CMK (cell line): ENCODE measurements at regions not wholly inside any gene's neighbourhood (a gene's known extent, or its start where the extent isn't known, plus 50 kb on each side); places are given as distances from the start of the nearest gene placed in this dataset.
"Not testable (repeated sequence)": the region's sequence is repeated elsewhere in the genome, so short reads cannot be mapped to it uniquely, and the experiment has no call there.

ENCODE experiments used
- DNase-seq: peaks from one replicate; pipeline ENCODE4 v3.0.0-alpha.2; 2010; ENCODE audit warnings: low read depth

DNA sequence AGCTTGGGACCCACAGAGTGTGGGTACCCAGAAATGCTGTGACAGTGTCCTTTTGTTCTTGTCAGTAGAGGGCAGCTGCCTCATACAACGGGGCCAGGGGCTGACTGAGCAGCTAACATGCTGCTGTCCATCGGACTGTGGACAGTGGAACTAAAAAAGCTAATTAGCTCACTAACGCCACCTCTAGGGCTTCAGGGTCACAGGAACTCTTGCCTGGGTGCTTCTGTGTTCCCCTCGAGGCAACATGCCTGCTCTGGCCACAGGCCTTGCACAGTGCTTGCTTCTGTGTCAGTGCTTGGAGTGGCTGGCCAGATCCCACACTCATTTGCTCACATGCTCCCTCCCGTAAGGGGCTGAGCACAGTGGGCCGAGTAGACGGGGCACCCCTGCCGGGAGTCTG is 377.0 kb downstream of the OLFM4 start:
- no peak for DNase-seq

DNA sequence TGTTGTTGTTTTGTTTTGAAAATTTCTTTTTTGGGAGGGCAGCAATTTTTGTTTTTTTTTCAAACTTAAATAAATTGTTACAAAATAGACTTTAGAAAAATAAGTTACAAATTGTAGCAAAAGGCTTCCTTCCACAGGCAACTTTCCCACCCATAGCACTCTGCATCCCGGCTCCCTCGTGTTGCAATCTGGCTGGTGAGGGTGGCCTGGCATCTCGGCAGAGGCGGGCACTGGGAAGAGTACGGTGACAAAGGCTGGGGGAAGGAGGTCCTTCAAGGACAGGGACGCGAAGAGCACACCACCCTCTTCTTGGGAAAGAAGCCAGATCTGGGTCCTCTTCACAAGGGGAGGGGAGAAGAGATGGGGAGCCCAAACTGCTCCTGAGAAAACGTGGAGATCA is 379.7 kb downstream of the OLFM4 start:
- DNase-seq = no peak

DNA sequence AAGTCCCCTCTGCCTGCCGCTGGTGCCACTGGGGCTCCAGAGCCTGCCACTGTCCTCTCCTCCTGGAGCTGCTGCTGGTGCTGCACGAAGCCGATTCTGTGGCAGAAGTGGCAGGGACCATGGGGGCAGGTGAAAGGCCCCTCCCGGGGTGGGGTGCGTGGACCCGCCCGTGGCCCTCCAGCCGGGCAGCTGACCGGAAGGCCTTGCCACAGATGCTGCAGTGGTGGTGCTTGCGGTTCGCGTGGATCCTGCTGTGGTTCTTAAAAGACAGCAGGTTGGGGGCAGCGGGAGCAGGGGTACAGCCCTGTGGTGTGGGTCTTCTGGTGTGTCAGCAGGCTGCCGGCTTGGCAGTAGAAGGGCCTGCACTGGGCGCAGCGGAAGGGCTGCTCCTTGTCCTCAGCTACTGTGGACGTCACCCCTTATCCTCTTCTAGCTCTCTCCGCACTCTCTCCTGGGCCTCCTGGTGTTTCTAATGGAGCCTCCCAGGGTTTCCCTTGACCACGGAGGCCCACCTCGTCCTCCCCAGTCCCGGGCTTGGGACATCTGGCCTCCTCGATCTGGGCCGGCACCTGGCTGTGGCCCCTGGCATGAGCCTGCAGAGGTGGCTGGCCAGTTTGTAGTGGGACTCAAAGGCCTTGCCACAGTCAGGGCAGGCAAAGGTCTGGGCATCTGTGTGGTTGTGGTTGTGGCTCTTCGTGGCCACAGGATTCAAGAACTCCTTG is 380.4 kb downstream of the OLFM4 start:
- DNase-seq = no peak

- no peak for DNase-seq
These were observed 382.9 kb downstream of the OLFM4 start for GRCh38 chr13:53411463-53411862.

- no peak for DNase-seq
These were observed 386.5 kb downstream of the OLFM4 start for GRCh38 chr13:53415135-53415534.

DNA sequence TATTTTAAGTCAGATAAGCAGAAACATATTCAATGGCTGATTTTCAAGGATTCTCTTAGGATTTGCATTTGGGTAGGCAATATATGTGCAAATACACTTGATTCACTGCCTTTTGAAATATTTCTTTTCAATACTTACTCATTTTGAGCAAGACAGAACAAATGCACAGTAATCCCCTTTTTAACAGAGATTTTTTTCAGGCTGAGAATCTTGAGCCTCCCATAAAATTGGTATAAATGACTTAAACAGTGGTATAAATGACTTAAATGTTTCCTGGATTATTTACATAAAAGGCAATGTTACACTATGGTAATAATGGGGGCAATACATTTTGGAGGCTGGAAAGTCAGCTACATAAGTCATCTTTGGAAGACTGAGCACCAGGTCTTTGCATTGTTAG is 389.0 kb downstream of the OLFM4 start:
- no peak for DNase-seq

GRCh38 chr13:53422415-53422814 is 393.8 kb downstream of the OLFM4 start:
- no peak for DNase-seq

DNA sequence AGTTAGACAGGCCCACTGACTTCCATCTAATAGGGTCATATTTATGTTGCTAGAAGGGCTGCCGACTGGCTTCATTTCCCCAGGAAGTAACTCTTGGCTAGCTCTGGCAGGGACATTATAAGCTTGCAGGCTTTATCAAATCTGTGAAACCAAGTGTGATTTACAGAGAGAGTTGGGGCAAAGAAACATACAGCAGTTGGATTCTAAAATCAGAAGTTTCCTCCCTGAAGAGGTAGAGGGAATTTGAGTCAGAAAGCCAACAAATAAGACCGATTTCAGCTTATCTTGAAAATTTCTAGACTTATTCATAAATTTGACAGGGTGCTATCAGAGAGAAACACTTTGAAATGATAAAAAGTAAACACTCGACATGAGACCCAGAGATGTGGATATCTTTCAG is 407.8 kb downstream of the OLFM4 start:
- DNase-seq = no peak

- DNase-seq = no peak
These were observed 411.0 kb downstream of the OLFM4 start for GRCh38 chr13:53439439-53440225.

DNA sequence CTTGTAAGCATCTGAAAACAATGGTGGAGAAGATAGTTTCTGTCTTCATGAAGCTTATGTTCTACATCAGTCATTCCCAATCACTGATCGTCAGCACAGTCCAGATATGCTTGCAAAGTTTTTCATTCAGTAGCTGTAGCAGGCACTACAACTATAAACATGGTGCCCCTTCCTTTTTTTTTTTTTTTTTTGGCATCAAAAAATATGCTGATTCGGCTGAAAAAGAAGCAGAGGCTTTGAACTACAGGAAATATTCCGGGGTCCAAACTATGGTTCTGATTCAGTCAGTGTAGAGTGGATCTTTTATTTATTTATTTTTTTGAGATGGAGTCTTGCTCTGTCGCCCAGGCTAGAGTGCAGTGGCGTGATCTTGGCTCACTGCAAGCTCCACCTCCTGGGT is 414.4 kb downstream of the OLFM4 start:
- DNase-seq = no peak

GRCh38 chr13:53445686-53446085 is 417.1 kb downstream of the OLFM4 start:
- DNase-seq = no peak

GRCh38 chr13:53447456-53447855 is 418.8 kb downstream of the OLFM4 start:
- no peak for DNase-seq

- DNase-seq = no peak
These were observed 419.2 kb downstream of the OLFM4 start for GRCh38 chr13:53447863-53448262.

DNA sequence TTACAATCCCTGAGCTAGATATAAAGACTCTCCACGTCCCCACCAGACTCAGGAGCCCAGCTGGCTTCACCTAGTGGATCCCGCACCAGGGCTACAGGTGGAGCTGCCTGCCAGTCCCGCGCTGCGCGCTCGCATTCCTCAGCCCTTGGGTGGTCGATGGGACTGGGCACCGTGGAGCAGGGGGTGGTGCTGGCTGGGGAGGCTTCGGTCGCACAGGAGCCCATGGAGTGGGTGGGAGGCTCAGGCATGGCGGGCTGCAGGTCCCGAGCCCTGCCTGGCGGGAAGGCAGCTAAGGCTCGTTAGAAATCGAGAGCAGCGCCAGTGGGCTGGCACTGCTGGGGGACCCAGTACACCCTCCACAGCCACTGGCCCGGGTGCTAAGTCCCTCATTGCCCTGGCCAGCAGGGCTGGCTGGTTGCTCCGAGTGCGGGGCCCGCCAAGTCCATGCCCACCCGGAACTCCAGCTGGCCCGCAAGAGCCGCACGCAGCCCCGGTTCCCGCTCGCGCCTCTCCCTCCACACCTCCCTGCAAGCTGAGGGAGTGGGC is 423.7 kb downstream of the OLFM4 start:
- not testable (repeated sequence) for DNase-seq

- DNase-seq = no peak
These were observed 432.2 kb downstream of the OLFM4 start for GRCh38 chr13:53460796-53461195.

GRCh38 chr13:53463106-53463505 is 434.5 kb downstream of the OLFM4 start:
- DNase-seq = no peak

- DNase-seq = no peak
These were observed 438.0 kb downstream of the OLFM4 start for GRCh38 chr13:53466576-53466975.

DNA sequence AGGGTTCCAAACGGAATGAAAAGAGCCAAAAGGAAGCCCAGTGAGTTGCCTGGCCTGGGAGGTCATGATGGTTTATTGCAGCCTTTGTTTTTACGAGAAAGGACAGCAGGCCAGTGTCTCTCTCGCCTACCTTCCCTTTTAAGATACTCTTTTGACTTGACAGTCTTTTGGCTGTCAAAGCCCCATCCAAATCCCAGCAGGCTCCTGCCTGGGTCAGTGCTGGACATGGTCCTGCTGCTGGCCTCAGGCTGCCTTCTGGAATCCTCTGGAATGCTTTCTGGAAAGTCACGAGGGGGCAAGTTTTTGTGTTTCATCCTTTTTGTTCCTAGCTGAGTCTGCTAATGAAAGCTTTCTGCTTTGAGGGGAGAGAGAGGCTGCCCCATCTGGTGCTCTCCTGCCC is 444.8 kb downstream of the OLFM4 start:
- DNase-seq = no peak

DNA sequence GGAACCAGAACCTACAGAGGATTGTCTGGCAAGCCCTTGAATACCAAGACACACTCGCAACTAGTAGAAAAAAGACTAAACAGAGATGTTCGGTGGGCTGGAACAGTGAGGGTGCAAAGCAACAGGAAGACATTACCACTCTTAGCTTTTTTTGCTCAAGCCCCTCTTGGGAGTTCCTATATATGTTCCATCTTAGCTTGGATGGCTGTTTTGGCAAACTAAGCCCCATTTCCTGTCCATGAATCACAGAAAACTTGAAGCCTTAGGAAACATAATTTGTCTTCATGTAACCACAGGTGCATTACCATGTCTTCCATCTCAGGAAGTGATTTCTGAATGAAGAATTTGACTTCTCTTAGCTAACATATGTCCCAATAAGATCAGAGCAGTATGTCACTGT is 446.3 kb downstream of the OLFM4 start:
- no peak for DNase-seq

DNA sequence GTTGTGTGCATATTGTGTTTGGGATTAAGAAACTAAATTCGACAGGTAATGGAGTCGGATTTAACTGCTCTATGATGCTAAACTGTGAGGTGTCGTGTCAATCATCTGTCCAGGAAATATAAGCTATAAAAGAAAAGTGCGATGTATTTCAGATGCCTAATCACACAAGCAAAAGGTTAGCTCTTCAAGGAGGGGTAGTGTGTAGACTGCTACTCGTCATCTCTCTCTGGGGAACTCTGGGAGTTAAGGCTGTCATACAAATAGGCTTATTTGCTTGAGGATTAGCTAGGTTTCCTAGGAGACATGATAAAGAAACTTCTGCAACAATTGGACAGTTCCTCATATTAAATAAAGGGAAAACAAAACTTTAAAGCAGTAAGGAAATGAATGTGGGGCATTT is 462.1 kb downstream of the OLFM4 start:
- no peak for DNase-seq

- no peak for DNase-seq
These were observed 465.8 kb downstream of the OLFM4 start for GRCh38 chr13:53494406-53494805.

- DNase-seq = no peak
These were observed 471.0 kb downstream of the OLFM4 start for GRCh38 chr13:53499576-53500133.

DNA sequence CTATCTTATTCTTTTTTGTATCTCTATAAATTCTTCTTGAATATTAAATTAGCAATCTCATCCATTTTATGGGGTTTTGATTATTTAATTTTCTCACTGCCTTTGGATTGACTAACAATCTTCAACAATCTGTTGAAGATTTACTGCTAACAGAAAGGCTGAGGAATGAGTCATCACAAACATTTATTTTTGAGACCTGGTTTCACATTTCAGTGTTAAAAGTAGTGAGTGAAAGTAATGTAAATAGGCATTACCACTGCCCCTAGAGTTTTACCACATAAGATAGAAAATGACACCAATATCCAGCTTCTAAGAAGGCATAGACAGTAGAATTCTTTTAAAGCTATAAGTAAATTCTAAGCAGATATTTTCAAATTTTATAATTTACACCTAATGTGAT is 472.8 kb downstream of the OLFM4 start:
- DNase-seq = no peak
